ENCODE measurements at regions not wholly inside any gene's neighbourhood (a gene's known extent, or its start where the extent isn't known, plus 50 kb on each side); places are given as distances from the start of the nearest gene placed in this dataset.

DNA sequence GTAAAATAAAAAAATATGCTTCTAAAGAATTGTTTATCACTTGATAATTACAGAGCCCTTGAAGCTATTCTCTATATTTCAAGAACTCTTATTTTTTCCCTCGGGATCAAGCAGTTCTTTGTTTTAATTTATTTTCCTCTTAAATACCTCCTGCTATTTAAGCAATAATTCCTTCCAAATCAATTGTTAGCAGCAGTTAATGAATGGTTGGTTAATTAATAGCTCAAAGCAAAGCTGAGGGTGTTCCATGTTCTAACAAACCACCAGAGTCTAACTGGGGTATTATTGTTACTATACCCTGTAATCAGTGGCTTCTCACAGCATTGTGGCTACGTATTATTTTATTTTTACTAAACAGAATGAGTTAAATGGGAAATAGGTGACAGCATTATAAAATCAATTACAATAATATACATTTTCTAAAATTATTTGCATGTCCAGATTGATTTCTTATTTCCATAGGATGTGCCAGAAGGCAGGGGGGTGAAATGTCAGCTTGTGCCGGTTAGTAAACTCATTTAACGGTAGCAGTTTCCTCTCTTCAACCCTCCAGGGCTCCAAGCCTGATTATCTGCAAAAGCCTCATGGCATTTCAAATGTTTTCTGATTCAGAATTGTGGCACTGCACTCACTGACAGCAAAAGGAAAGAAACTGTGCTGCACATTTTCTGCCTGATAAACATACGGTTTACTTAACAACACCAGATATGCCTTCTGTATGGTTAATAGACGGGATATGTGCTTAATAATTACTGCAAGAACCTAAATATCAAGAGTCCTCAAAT, 286.9 kb upstream of the EMCN start:
- no peak for DNase-seq (ENCODE audit: low spot score)

GRCh38 chr4:100803751-100804150, 285.9 kb upstream of the EMCN start:
- DNase-seq (ENCODE audit: low spot score): no peak

GRCh38 chr4:100799761-100800539, 282.1 kb upstream of the EMCN start:
- no peak for DNase-seq (ENCODE audit: low spot score)

GRCh38 chr4:100797791-100798190, 280.0 kb upstream of the EMCN start:
- no peak for DNase-seq (ENCODE audit: low spot score)

DNA sequence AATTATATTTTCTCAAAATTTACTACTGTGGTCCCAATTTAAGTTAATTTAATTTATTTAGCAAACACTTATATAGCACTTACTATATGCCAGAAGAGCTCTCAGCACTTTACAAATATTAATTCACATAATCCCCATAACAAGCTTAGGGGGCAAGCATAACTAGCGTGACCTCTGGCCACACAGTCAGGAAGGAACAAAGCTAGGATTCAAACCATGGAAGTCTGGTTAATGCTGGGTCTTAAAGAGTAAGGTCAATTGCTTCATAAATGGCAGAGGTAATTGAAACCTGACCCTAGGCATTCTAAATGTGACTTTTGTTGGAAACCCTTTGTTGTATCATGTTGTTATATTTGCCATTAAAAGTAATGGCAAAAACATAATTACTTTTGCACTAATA, 279.5 kb upstream of the EMCN start:
- DNase-seq (ENCODE audit: low spot score): no peak

DNA sequence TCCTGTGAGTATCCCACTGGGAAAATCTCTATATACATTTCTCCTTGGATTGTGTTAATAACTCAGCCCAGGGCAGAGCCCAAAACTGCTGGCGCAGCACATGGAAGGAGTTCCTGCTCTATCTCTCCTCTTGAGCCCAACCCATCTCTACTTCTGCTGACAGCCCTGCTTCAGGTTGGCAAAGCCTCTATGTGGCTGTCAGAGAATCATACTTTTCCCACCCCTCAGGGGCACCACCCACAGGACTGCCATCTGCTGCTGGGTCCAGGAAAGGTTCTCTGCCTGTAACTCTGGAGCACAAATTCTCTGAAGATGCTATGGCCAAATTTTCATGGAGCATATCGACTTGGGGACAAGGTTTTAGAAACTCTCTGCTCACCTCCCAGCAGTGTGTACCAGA, 278.5 kb upstream of the EMCN start:
- no peak for DNase-seq (ENCODE audit: low spot score)

DNA sequence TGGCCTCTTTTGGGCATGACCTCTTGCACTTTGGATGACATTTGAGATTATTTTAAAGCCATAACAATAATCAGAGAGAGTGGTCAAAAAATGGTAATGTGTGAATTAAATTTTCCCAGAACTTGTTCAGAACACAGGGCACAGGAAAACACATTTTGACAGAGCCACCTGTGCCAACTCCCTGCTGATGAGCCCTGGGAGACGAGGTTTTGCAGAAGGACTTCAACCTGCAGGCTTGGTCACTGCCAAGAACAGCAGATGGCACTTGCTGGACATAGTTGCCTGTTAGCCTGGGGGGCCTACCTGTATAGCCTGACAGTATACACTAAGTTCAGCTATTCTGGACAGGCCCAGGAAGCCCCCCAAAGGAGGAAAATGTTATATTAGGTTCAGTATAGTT, 277.8 kb upstream of the EMCN start:
- DNase-seq (ENCODE audit: low spot score): no peak

DNA sequence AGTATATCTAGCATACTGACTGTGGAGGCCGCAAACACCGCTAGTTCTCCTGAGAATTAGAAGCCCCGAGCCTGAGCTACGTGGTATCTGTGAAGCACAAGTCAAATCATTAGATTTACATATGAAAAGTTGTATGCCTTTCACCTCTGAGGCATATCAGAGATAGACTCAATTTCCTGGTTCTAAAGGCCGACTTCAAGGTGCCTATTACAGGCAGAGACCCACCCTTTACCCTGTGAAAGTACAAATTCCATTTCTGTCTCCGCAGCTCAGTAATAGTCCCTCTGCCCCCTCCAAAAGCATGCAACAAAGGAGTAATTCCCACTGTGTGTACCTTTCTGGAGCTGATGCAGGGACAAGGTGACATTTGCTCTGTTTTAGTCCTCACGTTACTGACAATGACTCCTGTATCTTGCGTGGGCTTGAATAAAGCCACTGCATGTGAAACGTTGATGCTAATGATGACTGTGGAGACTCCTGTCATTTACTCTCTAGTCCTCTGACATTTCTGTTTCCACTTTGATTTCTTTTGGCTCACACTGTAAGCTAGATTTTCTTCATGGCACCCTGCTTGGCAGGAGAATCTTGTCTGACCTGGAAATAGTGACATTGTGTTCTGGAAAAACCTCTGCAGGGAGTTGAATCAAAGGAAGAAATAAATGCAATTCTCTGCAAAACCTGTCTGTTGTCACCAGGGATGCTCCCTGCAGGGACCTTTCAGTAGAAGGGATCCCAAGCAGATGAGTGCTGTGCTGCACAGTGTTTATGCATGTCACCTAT, 273.2 kb upstream of the EMCN start:
- no peak for DNase-seq (ENCODE audit: low spot score)

DNA sequence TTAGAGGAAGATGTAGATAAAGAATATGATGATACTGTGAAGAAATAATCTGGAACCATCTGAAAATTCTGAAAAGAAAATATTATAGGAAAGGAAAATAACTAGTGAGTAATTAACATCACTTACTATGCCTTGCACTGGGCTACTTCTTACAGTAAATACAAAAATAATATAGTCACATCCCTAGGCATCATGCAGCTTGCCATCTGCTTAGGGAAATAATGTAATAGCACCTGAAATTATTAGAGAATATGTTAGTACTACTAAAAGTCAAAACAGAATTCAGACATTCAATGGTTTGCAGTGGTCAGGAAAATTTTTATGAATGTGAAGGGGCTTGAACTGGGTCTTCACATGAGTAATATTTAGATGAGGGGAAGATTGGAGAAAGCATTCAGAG, 272.2 kb upstream of the EMCN start:
- DNase-seq (ENCODE audit: low spot score): no peak

DNA sequence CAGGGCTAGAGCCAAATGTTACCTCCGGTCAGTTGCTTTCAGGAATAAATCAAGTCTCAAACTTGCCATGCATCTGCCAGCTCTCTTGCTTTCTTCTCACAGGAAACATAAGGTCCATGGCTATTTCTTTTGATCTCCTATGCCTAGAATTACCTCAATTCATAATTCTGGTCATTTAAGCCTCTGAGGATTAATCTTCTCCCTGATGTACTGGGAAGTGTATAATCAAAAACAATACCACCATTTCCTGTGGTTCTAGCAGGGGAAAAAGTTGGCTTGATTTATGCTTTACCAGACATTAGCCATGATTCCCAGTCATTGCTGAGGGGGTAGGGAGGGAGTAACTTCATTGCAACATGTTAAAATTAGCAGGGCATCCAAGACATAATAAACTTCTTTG, 268.7 kb upstream of the EMCN start:
- no peak for DNase-seq (ENCODE audit: low spot score)

DNA sequence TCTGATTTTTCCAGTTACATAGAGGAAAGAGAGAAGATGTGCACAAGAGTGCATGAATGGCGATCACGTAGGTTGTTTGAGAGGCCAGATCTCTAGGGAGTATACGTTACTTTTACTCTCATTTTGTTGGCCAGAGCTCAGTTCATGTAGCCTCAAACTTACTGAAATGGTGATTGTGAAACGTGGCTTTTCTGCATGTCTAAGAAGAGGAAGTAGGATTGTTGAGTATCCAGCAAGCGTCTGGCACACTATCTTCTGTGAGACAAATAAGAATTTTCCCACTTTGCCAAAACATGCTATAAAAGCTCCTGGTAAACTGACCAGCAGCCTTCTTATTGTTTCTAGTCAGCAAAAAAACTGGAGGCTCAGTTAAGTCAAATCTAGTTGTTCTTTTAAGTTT, 264.5 kb upstream of the EMCN start:
- no peak for DNase-seq (ENCODE audit: low spot score)

- no peak for DNase-seq (ENCODE audit: low spot score)
Measured at GRCh38 chr4:100781435-100781834, 263.6 kb upstream of the EMCN start.

- no peak for DNase-seq (ENCODE audit: low spot score)
Measured at GRCh38 chr4:100780126-100780525, 262.3 kb upstream of the EMCN start.

- no peak for DNase-seq (ENCODE audit: low spot score)
Measured at GRCh38 chr4:100778431-100778830, 260.6 kb upstream of the EMCN start.

GRCh38 chr4:100762738-100763137, 244.9 kb upstream of the EMCN start:
- DNase-seq (ENCODE audit: low spot score): no peak

GRCh38 chr4:100754751-100755150, 236.9 kb upstream of the EMCN start:
- no peak for DNase-seq (ENCODE audit: low spot score)

GRCh38 chr4:100746141-100746739, 228.4 kb upstream of the EMCN start:
- no peak for DNase-seq (ENCODE audit: low spot score)

DNA sequence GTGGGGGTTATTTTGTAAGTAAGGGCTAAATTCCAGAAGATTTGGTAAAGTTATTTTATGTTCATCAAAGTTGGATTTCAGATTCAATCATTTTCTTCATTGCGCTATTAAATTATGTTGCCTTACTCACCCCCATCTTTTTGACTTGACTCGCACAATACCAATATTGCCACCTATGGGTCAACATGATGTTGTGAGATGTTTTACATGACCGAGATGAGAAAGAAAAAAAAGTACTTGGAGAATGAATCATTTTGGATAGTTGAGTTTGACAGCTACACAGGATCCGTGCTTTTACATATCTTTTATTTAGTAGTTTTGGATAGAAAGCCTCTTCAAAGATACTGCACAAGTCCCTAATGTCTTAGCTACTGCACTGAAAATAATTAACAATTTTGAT, 224.2 kb upstream of the EMCN start:
- peak; percentile 54 for DNase-seq (ENCODE audit: low spot score)

DNA sequence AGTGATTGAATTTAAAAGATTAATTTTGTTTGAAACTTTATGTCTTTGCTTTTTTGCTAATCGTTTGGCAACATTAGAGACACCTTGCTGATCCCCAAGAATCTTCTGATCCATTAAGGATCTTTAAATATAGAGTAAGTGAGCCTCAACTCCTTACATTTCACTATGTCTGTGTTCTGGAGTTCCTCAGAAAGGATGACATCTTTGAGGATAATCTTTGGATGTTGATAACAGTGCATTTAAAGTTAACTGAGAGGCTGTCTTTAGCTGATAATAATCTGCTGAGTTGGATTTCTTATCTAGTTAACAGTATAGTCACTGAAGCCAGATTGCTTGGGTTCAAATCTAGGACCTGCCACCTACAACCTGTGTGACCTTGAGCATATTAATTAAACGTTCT, 221.6 kb upstream of the EMCN start:
- DNase-seq (ENCODE audit: low spot score): no peak

- DNase-seq (ENCODE audit: low spot score): peak; percentile 61
Measured at GRCh38 chr4:100738196-100739165, 220.7 kb upstream of the EMCN start.

All from GM03348 (cell line).